GM12875 (cell line): ENCODE measurements at regions not wholly inside any gene's neighbourhood (a gene's known extent, or its start where the extent isn't known, plus 50 kb on each side); places are given as distances from the start of the nearest gene placed in this dataset.

ENCODE experiments used
- H3K4me3 ChIP-seq: one replicate; pipeline ENCODE4 v1.5.1; 2011; ENCODE audit warnings: low read depth, low read length, control low read depth
- TF ChIP-seq, protein P1 (sequence below): IDR thresholded peaks from 2 replicates; pipeline ENCODE4 v1.5.1; 2011; ENCODE audit warnings: low read depth, mild to moderate bottlenecking, control low read depth, inconsistent platforms, low read length, moderate library complexity, borderline replicate concordance; ENCODE audit not compliant: insufficient read depth

DNA sequence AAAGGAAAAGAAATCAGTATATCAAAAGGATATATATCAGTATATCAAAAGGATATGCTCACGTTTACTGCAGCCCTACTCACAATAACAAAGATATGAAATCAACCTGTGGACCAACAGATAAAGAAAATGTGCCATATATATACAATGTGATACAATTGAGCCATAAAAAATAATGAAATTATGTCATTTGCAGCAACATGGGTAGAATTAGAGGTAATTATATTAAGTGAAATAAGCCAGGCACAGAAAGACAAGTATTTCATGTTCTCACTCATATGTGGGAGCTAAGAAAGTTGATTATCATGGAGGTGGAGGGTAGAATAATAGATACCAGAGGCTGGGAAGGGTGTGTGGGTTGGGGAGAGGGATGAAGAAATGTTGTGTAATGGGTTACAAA lies 102.9 kb upstream of the MARCKS start:
- TF ChIP-seq, protein P1, sequence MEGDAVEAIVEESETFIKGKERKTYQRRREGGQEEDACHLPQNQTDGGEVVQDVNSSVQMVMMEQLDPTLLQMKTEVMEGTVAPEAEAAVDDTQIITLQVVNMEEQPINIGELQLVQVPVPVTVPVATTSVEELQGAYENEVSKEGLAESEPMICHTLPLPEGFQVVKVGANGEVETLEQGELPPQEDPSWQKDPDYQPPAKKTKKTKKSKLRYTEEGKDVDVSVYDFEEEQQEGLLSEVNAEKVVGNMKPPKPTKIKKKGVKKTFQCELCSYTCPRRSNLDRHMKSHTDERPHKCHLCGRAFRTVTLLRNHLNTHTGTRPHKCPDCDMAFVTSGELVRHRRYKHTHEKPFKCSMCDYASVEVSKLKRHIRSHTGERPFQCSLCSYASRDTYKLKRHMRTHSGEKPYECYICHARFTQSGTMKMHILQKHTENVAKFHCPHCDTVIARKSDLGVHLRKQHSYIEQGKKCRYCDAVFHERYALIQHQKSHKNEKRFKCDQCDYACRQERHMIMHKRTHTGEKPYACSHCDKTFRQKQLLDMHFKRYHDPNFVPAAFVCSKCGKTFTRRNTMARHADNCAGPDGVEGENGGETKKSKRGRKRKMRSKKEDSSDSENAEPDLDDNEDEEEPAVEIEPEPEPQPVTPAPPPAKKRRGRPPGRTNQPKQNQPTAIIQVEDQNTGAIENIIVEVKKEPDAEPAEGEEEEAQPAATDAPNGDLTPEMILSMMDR: no peak
- no peak overlapping the region for H3K4me3 ChIP-seq

DNA sequence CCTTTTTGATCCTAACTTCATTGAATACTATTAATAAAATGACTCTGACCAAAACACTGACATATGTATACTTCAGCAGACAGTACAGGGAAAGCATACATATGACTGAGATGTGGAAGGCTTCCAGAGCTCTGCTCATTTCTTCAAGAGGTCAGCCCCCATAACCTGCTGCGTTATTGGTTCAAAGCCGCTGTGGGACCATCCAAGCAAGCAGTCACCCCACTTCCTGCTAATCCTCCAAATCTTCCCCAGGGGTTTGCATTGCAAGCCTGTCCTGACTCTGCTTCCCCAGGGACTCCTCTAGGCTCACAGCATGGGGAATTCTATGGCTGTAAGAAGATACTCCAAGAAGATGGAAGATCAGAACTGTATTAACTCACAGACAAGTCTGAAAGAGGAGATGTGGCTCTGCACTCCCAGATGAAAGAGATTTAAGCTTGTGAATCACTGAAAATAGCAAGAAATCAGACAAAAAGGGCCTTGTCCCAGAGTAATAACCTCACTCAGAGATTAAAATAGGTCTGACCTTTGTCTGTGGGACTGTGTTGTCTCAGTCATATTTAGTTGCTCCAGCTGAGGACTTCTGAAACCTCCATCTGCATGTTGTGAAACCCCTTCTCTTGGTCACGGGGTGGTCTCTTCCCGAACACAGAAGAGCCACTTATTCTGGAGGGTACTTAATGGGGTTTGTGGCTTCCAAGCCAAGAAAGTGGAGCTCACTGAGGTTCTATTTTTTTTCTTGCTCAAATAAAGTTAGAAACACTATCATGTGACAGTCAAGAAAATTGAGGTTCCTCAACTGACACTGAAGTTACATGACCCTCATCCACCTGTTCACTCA lies 101.5 kb upstream of the MARCKS start:
- TF ChIP-seq, protein P1: no peak
- no peak overlapping the region for H3K4me3 ChIP-seq

DNA sequence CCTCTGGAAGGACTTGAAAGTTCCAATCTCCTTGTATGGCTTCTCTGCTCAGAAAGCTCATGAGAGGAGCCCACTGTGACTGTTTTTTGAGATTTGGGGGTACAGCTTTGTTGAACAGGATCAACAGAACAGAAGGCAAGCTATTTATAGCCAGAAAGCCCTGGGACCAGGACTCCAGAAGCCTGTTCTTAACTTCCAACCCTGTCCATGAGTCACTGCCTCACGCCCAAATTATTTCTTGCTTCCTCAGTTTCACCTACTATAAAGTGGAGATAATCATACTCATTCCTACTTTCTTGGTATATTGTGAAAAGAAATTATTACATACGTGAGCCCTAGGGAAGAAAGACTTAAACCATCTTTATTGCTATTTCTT lies 100.9 kb upstream of the MARCKS start:
- TF ChIP-seq, protein P1: no peak
- no peak overlapping the region for H3K4me3 ChIP-seq

DNA sequence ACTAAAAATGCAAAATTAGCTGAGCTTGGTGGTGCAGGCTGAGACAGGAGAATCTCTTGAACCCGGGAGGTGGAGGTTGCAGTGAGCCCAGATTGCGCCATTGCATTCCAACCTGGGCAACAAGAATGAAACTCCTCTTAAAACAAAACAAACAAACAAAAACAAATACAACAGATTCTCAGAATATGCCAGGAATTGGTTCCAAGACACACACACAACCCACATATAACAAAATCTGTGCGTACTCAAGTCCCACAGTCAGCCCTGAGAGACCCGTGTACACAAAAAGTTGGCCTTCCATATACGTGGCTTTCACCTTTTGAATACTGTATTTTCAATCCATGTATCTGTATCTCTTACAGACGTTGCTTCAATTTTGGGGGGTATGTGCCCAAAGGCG lies 98.9 kb upstream of the MARCKS start:
- no peak overlapping the region for H3K4me3 ChIP-seq
- TF ChIP-seq, protein P1: no peak

DNA sequence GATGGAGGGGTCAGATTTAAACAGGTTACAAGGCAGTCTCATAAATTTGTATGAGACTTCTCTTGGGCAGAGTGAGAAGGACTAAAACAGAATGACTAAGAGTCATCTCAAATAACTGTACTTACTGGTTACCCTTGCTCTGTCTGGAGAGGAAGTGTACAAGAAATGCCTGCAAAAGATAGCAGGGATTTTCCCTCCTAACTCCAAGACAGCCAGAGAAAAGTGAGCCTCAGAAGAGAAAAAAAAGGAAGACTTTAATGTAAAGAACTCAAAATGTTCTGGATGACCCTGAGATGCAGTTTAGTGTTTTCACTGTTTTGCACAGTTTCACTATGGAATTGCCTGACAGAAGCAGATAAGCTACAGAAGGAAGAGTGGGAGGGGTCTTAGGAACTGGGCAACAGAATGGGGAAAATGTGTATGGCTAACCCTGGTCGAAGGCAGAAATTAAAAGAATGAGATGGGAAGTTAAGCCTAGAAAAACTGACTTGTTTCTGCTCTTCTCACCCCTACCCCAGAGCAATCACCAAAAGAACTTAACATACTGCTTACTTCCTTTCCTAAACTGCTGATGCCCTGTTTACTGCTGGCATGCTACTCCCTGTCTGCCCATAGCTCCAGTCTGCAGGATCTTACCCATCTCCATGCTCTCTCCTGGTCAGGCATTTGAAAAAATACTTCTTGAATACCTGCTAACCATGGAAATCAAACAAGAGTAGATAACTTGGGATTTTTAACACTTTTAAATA lies 98.1 kb upstream of the MARCKS start:
- TF ChIP-seq, protein P1: no peak
- H3K4me3 ChIP-seq: no peak overlapping the region

DNA sequence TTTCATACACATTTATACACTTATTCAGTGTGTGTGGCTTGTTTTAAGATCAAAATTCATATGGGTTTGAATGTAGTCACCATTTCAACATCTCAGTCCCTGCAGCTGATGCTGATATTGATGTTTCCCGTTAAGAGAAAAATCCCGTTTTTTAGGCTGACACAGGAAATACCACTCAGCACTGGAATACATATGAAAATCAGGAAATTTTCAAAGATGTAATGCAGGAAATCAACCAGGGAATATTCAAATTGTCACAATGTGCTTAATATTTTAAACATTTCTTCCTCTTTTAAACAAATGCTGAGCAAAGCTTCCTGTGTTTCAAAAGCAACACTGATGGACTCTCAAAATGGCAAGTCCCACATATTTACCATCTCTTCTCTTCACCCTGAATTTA lies 94.5 kb upstream of the MARCKS start:
- H3K4me3 ChIP-seq: no peak overlapping the region
- TF ChIP-seq, protein P1: no peak
